ENCODE measurements at regions not wholly inside any gene's neighbourhood (a gene's known extent, or its start where the extent isn't known, plus 50 kb on each side); places are given as distances from the start of the nearest gene placed in this dataset.

GRCh38 chr11:27192184-27192583 lies 151.6 kb downstream of the BBOX1 start:
- no peaks in the 10 kb centered on the region for H3K27me3 ChIP-seq
- WGBS, 2 donors, result 80 to 81% methylated on average over 4 of the region's 4 CpGs
- DNase-seq, result no peak
- TF ChIP-seq CTCF (IDR thresholded peaks at IDR 0.05) (no peak), POLR2AphosphoS5 (IDR thresholded peaks at IDR 0.05) (no peak), POLR2A (IDR thresholded peaks at IDR 0.05) (no peak), EP300 (IDR thresholded peaks at IDR 0.05) (no peak)
- H3K4me3 ChIP-seq, result no peak overlapping the region
- H3K36me3 ChIP-seq, result no peaks in the 10 kb centered on the region
- no peaks in the 10 kb centered on the region for H3K9me3 ChIP-seq
- peaks cover 0 to 3% (median 0%) of the 10 kb centered on the region in 4 donors for H3K4me1 ChIP-seq
- no peak for ATAC-seq (ENCODE audit: low FRiP score in 2 of 2)
- H3K27ac ChIP-seq, result no peak overlapping the region

GRCh38 chr11:27191639-27192038 lies 151.0 kb downstream of the BBOX1 start:
- DNase-seq, result no peak
- Histone ChIP-seq H3K27ac (no peak overlapping the region), H3K9me3 (no peaks in the 10 kb centered on the region), H3K27me3 (no peaks in the 10 kb centered on the region), H3K4me3 (no peak overlapping the region), H3K4me1 (peaks cover 0 to 3% (median 0%) of the 10 kb centered on the region in 4 donors), H3K36me3 (no peaks in the 10 kb centered on the region)
- TF ChIP-seq POLR2AphosphoS5 (IDR thresholded peaks at IDR 0.05), result no peak
- no peak for TF ChIP-seq EP300 (IDR thresholded peaks at IDR 0.05)
- no peak for TF ChIP-seq CTCF (IDR thresholded peaks at IDR 0.05)
- no peak for TF ChIP-seq POLR2A (IDR thresholded peaks at IDR 0.05)
- ATAC-seq (ENCODE audit: low FRiP score in 2 of 2), result no peak
- 98 to 100% methylated on average over 2 of the region's 2 CpGs for WGBS, 2 donors

DNA sequence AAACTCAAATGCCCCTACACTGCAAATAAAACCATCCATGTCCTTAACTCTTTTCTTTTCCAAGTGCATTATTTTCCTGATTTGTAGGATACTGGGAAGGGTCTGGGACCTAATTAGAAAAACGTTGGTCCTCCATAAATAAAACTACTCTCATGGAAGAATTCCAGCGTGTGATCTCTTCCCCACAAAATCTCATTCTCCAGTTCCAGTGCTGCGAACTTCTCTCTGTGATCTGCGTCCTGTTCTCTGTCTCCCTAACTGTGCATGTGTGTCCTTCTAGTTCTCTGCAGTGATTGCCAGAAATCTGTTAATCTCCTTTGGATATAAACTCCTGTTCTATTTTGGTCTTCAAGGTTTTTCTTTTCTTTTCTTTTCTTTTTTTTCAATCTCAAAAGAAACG lies 148.1 kb downstream of the BBOX1 start:
- TF ChIP-seq POLR2AphosphoS5 (IDR thresholded peaks at IDR 0.05) (no peak), POLR2A (IDR thresholded peaks at IDR 0.05) (no peak), EP300 (IDR thresholded peaks at IDR 0.05) (no peak)
- DNase-seq (no peak), ATAC-seq (ENCODE audit: low FRiP score in 2 of 2) (no peak)
- Histone ChIP-seq H3K9me3 (no peaks in the 10 kb centered on the region), H3K27me3 (no peaks in the 10 kb centered on the region), H3K36me3 (no peaks in the 10 kb centered on the region), H3K4me3 (no peak overlapping the region), H3K27ac (no peak overlapping the region), H3K4me1 (peaks cover 0 to 3% (median 0%) of the 10 kb centered on the region in 4 donors)
- 50 to 57% methylated on average over 5 of the region's 5 CpGs for WGBS, 2 donors

DNA sequence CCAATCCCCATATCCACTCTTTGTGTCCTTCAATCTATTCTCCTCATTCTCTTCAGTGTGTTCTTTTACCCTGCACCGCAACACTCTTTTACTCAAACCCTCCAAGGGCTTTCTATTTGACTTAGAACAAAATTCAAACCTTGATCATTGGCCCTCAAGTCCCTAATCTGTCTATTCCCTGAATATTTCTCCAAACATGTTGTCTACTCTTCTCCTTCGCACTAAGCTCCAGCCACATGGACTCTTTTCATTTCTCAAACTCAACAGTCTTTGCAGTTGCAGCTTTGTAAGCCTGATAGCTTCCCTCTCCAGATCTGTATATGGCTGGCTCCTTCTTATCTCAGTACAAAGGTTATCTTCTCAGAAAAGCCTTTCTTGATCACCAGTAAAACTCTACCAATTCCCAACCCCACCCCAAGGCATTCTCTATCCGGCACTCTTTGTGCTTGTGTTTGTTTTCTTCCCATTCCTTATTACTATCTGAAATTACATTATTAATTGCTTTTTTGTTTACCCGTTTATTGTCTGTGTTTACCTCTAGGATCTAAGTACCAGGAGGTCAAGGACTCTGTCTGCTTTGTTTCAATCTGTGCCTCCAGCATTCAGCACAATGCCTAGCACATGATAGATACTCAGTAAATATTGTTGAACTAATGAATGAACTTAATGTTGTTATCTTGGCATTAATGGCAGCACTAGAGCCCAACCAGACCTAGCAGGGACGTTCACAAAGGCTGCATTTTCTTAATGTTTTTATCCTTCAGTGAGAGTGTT lies 147.4 kb downstream of the BBOX1 start:
- H3K27me3 ChIP-seq, result no peaks in the 10 kb centered on the region
- H3K27ac ChIP-seq, result no peak overlapping the region
- ATAC-seq (ENCODE audit: low FRiP score in 2 of 2) (no peak), DNase-seq (no peak)
- no peak overlapping the region for H3K4me3 ChIP-seq
- TF ChIP-seq POLR2AphosphoS5 (IDR thresholded peaks at IDR 0.05) (no peak), POLR2A (IDR thresholded peaks at IDR 0.05) (no peak)
- no peaks in the 10 kb centered on the region for H3K9me3 ChIP-seq
- no peaks in the 10 kb centered on the region for H3K36me3 ChIP-seq
- WGBS, 2 donors, result 44 to 56% methylated on average over 5 of the region's 5 CpGs
- peaks cover 0 to 3% (median 0%) of the 10 kb centered on the region in 4 donors for H3K4me1 ChIP-seq

- Histone ChIP-seq H3K36me3 (no peaks in the 10 kb centered on the region), H3K4me1 (peaks cover 0 to 3% (median 0%) of the 10 kb centered on the region in 4 donors), H3K9me3 (no peaks in the 10 kb centered on the region), H3K27me3 (no peaks in the 10 kb centered on the region), H3K27ac (no peak overlapping the region), H3K4me3 (no peak overlapping the region)
- 52 to 74% methylated on average over 3 to 4 of the region's 4 CpGs for WGBS, 2 donors
- TF ChIP-seq CTCF (IDR thresholded peaks at IDR 0.05) (no peak), POLR2A (IDR thresholded peaks at IDR 0.05) (no peak), POLR2AphosphoS5 (IDR thresholded peaks at IDR 0.05) (no peak), EP300 (IDR thresholded peaks at IDR 0.05) (no peak)
- ATAC-seq (ENCODE audit: low FRiP score in 2 of 2) (no peak), DNase-seq (no peak)
These were observed 146.6 kb downstream of the BBOX1 start for GRCh38 chr11:27187075-27187847.

All from upper lobe of left lung (tissue), 6 donors.